Parathyroid adenoma (tissue), 2 donors: ENCODE measurements at regions not wholly inside any gene's neighbourhood (a gene's known extent, or its start where the extent isn't known, plus 50 kb on each side); places are given as distances from the start of the nearest gene placed in this dataset.

Source experiments
- H2AFZ ChIP-seq: fragments of 300-600 bp; sonication (generic); one replicate; pipeline ENCODE4 v1.7.0; 2017; ENCODE audit warnings: antibody characterized with exemption, mild to moderate bottlenecking
- H3K27ac ChIP-seq: fragments of 300-600 bp; sonication (generic); one replicate; pipeline ENCODE4 v1.7.0; 2017
- H3K27me3 ChIP-seq: fragments of 300-600 bp; sonication (generic); one replicate; pipeline ENCODE4 v1.7.0; 2017; ENCODE audit warnings: low read length; ENCODE audit not compliant: control insufficient read depth, insufficient read depth
- H3K36me3 ChIP-seq: fragments of 300-600 bp; sonication (generic); one replicate; pipeline ENCODE4 v1.7.0; 2017; ENCODE audit warnings: low read length; ENCODE audit not compliant: control insufficient read depth, insufficient read depth
- H3K4me1 ChIP-seq: fragments of 300-600 bp; sonication (generic); one replicate; pipeline ENCODE4 v1.7.0; 2017; ENCODE audit warnings: control low read depth
- H3K4me2 ChIP-seq: fragments of 300-600 bp; sonication (generic); one replicate; pipeline ENCODE4 v1.7.0; 2017; ENCODE audit warnings: low read length
- H3K4me3 ChIP-seq: fragments of 300-600 bp; sonication (generic); one replicate; pipeline ENCODE4 v1.7.0; 2017; ENCODE audit warnings: low read depth, low read length
- H3K79me2 ChIP-seq: fragments of 300-600 bp; sonication (generic); one replicate; pipeline ENCODE4 v1.7.0; 2017; ENCODE audit warnings: control low read depth
- H3K9ac ChIP-seq: fragments of 300-600 bp; sonication (generic); one replicate; pipeline ENCODE4 v1.7.0; 2017; ENCODE audit warnings: mild to moderate bottlenecking
- H3K9me3 ChIP-seq: fragments of 300-600 bp; sonication (generic); one replicate; pipeline ENCODE4 v1.7.0; 2017; ENCODE audit warnings: low read length; ENCODE audit not compliant: control insufficient read depth
- TF ChIP-seq, protein P1 (sequence below): fragments of 300-600 bp; sonication (generic); IDR thresholded peaks from one replicate; pipeline ENCODE4 v1.7.0; 2017; ENCODE audit warnings: antibody characterized with exemption, mild to moderate bottlenecking
- donor health status: primary hyperparathyroidism.

- no peak overlapping the region for H3K4me3 ChIP-seq
- no peak overlapping the region for H3K27ac ChIP-seq
- H3K9ac ChIP-seq: no peak overlapping the region
- H3K9me3 ChIP-seq: no peaks in the 10 kb centered on the region
- TF ChIP-seq, protein P1, sequence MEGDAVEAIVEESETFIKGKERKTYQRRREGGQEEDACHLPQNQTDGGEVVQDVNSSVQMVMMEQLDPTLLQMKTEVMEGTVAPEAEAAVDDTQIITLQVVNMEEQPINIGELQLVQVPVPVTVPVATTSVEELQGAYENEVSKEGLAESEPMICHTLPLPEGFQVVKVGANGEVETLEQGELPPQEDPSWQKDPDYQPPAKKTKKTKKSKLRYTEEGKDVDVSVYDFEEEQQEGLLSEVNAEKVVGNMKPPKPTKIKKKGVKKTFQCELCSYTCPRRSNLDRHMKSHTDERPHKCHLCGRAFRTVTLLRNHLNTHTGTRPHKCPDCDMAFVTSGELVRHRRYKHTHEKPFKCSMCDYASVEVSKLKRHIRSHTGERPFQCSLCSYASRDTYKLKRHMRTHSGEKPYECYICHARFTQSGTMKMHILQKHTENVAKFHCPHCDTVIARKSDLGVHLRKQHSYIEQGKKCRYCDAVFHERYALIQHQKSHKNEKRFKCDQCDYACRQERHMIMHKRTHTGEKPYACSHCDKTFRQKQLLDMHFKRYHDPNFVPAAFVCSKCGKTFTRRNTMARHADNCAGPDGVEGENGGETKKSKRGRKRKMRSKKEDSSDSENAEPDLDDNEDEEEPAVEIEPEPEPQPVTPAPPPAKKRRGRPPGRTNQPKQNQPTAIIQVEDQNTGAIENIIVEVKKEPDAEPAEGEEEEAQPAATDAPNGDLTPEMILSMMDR: no peak
- peaks cover 3% of the 10 kb centered on the region for H3K27me3 ChIP-seq
- no peak overlapping the region for H2AFZ ChIP-seq
- no peaks in the 10 kb centered on the region for H3K79me2 ChIP-seq
- no peaks in the 10 kb centered on the region for H3K36me3 ChIP-seq
- no peak overlapping the region for H3K4me2 ChIP-seq
- H3K4me1 ChIP-seq: no peaks in the 10 kb centered on the region
Observed at GRCh38 chr4:111267786-111268185, 644.9 kb upstream of the PITX2 start.

DNA sequence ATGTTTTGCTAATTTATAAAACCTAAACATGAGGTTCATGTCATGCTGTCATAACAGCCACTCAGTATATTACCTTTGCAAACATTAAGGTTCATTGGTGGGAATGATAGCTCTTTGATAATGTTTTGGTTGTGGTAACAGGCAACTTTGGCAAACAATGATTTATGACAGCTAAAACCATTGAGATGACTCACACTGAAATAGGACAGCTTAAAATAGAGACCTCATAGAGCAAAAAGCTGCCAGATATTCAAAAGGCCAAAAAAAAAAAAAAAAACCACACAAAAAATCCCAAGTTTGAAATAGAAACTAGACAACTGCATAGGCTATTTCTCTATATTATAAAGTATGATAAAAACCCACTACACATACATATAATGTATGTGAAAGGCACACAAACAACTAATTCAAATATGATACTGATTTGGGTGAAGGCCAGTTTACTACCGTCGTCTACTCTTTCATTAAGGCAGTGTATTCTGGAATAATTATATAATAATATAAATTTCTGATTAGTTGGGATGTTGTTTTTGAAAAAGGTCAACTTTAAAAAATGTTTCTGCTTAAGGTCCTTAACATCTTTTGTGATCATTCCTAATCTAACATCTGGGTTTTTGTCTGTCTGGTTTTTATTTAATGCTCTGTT lies 646.0 kb upstream of the PITX2 start:
- Histone ChIP-seq H3K27me3 (peaks cover 3% of the 10 kb centered on the region), H3K27ac (no peak overlapping the region), H3K4me3 (no peak overlapping the region), H3K4me1 (no peaks in the 10 kb centered on the region), H3K9me3 (no peaks in the 10 kb centered on the region), H3K79me2 (no peaks in the 10 kb centered on the region), H3K4me2 (no peak overlapping the region), H3K36me3 (no peaks in the 10 kb centered on the region), H3K9ac (no peak overlapping the region), H2AFZ (no peak overlapping the region)
- TF ChIP-seq, protein P1: no peak

- Histone ChIP-seq H3K27me3 (peaks cover 3% of the 10 kb centered on the region), H3K79me2 (no peaks in the 10 kb centered on the region), H3K4me2 (no peak overlapping the region), H3K9me3 (no peaks in the 10 kb centered on the region), H3K27ac (no peak overlapping the region), H3K36me3 (no peaks in the 10 kb centered on the region), H3K4me3 (no peak overlapping the region), H2AFZ (no peak overlapping the region), H3K9ac (no peak overlapping the region), H3K4me1 (no peaks in the 10 kb centered on the region)
- TF ChIP-seq, protein P1: no peak
Observed at GRCh38 chr4:111269439-111269838, 646.6 kb upstream of the PITX2 start.

DNA sequence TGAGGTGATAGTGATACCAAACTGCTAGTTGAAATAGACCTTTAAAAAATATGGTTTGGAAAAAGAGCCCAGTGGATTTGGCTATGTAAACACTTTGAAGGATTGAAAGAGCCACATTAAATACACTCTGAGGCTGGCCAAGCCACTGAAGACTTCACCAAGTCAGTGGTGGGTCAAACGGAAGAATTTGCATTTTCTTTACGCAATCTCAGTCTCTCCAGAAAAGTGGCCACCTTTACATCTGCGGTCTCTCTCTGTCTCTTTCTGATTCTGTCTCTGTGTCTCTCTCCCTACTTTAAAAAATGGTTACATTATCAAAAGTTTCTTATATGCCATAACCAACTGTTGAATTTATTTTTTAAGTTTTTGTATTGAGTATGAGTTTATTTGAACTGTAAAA lies 651.2 kb upstream of the PITX2 start:
- no peaks in the 10 kb centered on the region for H3K36me3 ChIP-seq
- no peak overlapping the region for H2AFZ ChIP-seq
- no peaks in the 10 kb centered on the region for H3K79me2 ChIP-seq
- H3K4me1 ChIP-seq: no peaks in the 10 kb centered on the region
- no peak overlapping the region for H3K9ac ChIP-seq
- no peak overlapping the region for H3K4me2 ChIP-seq
- no peaks in the 10 kb centered on the region for H3K27me3 ChIP-seq
- no peak overlapping the region for H3K27ac ChIP-seq
- TF ChIP-seq, protein P1: no peak
- no peaks in the 10 kb centered on the region for H3K9me3 ChIP-seq
- H3K4me3 ChIP-seq: no peak overlapping the region

- H3K79me2 ChIP-seq: no peaks in the 10 kb centered on the region
- no peak overlapping the region for H3K27ac ChIP-seq
- no peak overlapping the region for H2AFZ ChIP-seq
- H3K4me3 ChIP-seq: no peak overlapping the region
- no peaks in the 10 kb centered on the region for H3K36me3 ChIP-seq
- no peaks in the 10 kb centered on the region for H3K27me3 ChIP-seq
- no peak overlapping the region for H3K4me2 ChIP-seq
- H3K9me3 ChIP-seq: no peaks in the 10 kb centered on the region
- H3K4me1 ChIP-seq: no peaks in the 10 kb centered on the region
- H3K9ac ChIP-seq: no peak overlapping the region
- TF ChIP-seq, protein P1: no peak
Observed at GRCh38 chr4:111274486-111274885, 651.6 kb upstream of the PITX2 start.
